ENCODE measurements at regions not wholly inside any gene's neighbourhood (a gene's known extent, or its start where the extent isn't known, plus 50 kb on each side); places are given as distances from the start of the nearest gene placed in this dataset.

DNA sequence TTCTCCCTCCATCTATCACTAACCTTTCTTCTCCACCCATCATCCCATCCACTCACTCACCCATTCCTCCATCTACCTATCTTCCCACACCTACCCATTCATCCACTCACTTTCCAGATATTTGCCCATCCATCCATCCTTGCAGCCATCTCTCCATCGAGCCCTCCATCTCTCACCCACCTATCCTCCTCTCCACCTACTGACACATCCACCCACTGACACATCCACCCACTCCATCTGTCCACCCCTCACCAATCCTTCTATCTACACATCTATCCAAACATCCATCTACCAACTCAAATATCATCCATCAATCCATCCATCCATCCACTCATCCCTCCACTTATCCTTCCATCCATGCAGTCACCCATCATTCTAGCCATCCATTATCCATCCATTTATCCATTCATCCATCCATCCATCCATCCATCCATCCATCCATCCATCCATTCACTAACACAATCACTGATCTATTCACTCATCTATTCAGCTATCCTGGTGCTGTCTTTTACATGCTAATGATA, 68.9 kb upstream of the SPTLC1 start:
- TF ChIP-seq, protein P1, sequence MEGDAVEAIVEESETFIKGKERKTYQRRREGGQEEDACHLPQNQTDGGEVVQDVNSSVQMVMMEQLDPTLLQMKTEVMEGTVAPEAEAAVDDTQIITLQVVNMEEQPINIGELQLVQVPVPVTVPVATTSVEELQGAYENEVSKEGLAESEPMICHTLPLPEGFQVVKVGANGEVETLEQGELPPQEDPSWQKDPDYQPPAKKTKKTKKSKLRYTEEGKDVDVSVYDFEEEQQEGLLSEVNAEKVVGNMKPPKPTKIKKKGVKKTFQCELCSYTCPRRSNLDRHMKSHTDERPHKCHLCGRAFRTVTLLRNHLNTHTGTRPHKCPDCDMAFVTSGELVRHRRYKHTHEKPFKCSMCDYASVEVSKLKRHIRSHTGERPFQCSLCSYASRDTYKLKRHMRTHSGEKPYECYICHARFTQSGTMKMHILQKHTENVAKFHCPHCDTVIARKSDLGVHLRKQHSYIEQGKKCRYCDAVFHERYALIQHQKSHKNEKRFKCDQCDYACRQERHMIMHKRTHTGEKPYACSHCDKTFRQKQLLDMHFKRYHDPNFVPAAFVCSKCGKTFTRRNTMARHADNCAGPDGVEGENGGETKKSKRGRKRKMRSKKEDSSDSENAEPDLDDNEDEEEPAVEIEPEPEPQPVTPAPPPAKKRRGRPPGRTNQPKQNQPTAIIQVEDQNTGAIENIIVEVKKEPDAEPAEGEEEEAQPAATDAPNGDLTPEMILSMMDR (IDR thresholded peaks at IDR 0.05) = no peak

DNA sequence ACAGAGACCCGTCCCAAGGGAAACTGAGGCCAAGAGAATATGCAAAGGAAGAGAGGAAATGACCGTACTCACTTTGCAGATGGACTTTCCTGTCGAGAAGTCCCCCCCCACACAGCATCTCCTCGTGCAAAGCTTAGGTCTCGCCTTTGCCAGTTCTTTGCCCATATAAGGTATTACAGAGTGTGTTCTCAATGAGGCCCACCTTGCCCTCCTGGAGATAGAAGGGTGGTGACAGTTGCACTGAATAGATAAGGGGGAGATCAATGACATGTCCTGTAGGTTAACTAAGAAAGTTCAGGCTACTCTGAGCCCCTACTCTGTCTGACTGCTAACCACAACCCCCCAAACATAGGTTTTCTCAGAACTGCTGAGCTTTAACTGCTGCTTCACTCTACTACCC, 68.2 kb upstream of the SPTLC1 start:
- TF ChIP-seq, protein P1 (IDR thresholded peaks at IDR 0.05) = no peak

DNA sequence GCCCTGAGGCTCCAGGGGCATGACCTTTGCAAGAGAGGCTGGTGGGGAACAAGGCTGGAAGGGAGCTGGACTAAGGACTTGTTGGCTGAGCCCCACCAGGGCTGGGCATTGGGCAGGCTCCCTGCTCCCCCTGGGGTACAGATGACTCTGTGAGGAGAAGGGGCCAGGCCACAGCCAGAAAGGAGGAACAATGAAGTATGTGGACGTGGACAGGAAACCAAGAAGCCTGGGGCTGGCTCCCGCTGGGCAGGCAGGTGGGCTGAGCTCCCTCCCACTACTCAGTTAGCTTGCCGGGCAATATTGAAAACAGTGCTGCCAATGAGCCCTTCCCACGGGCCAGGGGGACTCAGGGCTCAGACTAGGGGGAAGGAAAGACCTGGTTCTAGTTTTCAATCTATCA, 66.1 kb upstream of the SPTLC1 start:
- TF ChIP-seq, protein P1 (IDR thresholded peaks at IDR 0.05) = no peak

DNA sequence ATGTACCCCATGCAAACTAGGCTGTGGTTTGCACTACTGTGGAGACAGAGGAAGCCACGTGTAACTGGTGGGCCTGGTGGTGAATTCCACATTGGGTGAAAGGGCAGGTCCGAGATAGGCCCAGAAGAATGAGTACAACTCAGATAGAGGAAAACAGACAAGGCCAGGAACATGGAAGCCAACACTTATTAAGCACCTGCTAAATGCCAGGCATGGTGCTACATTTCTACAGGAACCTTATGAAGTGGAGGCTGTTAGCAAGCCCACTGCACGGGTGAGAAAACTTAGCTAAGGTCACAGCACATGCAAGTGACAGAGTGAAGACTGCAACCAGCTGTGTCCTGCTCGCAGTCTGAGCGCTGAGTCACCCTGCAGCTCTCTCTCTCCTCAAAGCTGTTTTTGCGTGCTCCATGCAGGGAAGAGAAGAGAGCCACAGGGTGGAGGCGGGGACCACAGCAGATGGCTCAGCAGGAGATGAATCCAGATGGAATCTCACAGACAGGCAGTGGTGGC, 65.5 kb upstream of the SPTLC1 start:
- TF ChIP-seq, protein P1 (IDR thresholded peaks at IDR 0.05) = no peak

DNA sequence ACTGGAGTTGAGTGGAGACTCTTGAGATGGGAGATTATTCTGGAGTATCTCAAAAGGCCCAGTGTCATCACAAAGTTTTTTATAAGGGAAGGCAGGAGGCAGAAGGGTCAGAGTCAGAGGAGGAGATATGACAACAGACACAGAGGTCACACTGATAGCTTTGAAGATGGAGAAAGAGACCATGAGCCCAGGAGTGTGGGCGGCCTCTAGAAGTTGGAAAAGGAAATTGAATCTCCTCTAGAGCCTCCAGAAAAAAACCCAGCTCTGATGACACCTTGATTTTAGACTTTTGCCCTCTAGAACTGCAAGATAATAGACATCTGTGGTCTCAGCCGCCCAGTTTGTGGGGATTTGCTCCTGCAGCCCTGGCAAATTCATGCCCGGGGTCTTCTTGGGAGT, 64.8 kb upstream of the SPTLC1 start:
- TF ChIP-seq, protein P1 (IDR thresholded peaks at IDR 0.05) = no peak

DNA sequence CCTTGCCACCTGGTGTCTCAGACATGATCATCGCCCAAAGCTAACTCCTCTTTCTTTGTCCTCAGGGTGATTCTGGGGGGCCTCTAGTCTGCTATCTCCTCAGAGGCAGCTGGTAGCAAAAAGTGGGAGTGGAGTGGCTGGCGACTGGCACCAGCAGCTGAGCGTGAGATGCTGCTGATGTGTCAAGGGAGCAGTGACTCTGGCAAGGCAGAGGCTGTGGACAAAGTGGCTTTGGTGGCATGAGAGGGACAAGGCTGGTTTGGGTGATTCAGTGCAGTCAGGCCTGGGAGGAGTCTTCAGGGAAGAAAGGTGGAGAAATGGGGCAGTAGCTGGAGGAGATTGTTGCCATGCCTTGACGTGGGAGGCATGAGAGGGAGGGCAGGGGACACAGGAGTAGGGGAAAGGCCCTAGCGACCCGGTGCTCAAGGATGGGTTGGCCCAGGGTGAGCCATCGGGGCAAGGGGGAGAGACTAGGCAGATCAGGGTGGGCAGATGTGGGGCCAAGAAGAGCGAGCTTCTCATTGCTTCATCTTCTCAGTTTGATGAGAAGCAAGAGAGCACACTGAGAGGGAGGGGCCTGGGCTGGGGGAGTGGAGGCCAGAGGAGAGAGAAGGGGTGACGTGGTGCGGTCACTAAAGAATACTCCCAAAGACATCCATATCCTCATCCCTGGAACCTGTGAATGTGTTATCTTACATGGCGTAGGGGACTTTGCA, 64.2 kb upstream of the SPTLC1 start:
- TF ChIP-seq, protein P1 (IDR thresholded peaks at IDR 0.05) = no peak

DNA sequence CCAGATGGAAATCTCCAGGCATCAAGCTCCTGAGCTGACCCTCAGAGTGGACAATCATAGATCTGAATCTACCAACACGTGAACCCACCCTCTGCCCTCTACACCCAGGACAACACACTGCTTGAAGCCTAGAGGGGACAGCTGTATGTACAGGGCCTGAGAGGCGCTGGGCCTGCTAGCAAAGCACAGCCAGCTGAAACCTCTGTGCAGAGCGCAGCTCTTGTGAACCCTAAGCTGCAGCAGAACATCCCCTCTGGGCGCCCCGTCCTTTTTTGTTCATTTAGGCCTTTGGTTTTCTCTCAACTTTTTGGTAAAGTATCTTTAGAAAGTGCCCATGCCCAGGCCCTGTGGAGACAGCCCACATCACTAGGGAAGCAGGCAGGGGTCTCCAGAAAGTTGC, 62.4 kb upstream of the SPTLC1 start:
- TF ChIP-seq, protein P1 (IDR thresholded peaks at IDR 0.05) = no peak

All from LNCAP (cell line).